ENCODE measurements at regions not wholly inside any gene's neighbourhood (a gene's known extent, or its start where the extent isn't known, plus 50 kb on each side); places are given as distances from the start of the nearest gene placed in this dataset.

DNA sequence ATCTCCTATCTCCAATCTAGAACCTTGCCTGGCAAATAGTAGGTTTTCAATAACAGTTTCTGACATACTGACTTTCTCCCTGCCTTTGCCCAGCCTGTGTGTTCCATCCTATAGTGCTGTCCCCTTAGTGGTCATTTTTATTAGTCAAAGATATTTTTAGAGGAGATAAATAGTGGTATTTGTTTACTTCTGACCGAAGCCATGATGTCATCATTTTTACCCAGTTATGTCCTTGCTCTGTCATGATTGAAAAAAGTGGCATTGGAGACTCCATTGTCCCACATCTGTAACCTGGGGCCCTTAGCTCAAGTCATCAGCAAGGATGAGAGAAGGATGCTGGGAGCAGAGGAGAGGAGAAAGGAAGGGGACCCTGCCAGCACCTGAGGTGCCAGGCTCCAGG, 80.6 kb upstream of the ATP2B2 start:
- no peak for DNase-seq

DNA sequence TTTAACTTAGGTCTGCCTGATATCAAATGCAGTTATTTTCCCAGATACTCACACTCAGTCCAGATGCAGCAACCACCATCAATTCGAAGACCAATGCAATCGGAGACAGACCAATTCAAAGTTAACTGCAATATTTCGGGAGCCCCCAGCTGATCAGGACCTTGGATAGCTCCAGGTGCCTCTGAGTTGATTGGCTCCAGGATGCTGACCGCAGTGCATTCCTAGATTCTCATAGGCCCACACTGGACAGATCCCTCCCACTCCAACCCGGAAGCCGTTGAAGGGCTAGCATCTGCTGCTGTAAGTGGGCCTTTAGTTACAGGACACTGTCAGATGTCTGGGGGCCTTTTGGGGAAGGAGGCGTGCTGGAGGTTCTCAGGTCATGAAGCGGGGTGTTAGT, 89.5 kb upstream of the ATP2B2 start:
- peak; percentile 23 to 28 for DNase-seq

DNA sequence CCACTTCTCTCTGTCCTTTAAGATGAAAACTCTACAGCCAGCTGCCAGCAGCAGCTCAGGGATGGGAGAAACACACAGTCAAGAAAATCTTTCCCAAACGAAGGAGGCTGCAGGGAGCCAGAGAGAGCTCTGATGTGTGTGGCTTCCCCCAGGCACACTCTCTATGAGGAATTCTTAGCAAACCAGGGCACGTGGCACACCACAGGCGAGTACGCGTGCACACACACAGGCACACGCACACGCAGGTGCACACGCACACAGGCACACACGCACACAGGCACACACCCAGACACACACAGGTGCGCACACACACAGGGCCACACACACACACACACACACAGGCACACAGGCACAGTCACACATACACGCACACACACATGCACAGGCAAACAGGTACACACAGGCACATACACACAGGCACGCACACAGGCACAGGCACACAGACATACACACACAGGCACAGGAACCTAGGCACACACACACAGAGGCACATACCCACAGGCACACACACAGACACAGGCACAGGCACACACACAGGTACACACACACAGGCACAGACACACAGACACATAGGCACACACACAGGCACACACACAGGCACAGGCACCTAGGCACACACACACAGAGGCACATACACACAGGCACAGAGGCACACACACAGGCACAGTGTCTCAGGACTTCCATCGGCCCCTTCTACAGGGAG, 91.5 kb upstream of the ATP2B2 start:
- no peak for DNase-seq

DNA sequence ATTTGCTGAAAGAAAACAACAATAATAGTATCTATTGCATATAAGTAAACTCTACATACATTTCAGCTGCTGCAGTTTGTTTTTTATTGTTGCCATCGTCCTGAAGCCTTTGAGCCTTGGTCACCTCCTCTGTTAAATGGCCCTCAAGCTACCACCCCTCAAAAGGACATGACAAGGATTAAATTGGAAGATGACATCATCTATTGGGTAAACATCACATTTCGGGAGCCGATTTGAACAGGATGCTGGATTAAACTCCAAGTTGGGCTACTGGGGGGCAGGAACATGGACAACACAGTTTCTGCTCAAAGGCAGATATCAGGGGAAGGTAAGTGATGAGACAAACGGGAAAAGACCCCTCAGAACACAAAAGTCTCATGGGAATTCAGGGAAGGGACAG, 92.3 kb upstream of the ATP2B2 start:
- DNase-seq = no peak

DNA sequence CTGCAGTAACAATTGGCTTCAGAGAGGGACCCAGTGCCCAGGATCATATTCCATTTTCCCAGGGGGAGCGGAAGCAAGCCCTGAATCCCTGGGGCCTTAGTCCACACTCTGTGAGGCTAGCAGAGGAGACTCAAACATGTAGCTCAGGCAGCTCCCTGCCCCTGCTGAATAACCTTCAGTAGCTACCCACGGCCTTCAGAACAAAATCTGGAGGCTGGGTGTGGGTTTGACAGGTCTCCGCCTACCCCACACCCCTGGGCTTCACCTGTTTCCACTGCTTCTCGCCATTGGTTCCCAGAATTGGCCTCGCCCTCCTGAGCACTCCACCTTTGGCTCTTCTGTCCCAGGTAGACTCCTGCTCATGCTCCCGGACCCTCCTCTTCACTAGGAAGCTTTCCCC, 93.6 kb upstream of the ATP2B2 start:
- no peak for DNase-seq

DNA sequence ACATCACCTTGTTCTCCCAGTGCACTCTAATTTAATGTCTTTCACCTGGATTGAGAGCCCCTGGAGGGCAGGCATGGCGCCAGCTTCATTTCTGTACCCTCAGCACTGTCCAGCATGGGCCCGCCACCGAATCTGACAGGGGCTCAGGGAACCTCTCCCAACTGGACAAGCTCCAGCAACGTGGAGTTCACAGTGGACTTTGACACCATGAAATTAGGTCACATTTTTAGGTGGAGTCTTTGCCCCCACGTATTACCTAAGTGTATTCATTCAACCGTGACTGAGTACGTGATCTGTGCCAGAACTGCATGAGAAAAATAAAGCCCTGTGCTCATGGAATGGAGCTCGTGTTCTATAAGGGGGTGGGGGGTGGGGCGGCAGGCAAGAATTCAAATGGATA, 94.1 kb upstream of the ATP2B2 start:
- no peak for DNase-seq

DNA sequence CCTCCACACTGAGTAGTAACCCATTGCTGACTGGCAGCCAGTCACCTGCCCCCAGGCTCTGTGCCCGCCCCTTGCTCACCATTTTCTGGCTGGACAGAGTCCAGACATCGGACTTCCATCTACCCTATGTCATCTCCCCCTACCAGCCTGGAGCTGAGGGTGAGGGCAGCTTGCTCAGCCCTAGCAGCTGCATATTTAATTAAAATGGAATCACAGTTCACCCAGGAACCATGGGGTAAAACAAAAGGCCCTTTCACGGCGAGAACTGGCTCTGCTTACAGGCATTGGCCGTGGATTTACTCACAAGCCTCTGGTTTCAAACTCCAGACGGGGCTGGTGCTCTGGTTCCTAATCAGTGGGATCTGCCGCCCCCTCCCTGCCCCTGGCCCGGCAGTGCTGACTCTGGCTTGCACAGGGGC, 94.9 kb upstream of the ATP2B2 start:
- no peak for DNase-seq

DNA sequence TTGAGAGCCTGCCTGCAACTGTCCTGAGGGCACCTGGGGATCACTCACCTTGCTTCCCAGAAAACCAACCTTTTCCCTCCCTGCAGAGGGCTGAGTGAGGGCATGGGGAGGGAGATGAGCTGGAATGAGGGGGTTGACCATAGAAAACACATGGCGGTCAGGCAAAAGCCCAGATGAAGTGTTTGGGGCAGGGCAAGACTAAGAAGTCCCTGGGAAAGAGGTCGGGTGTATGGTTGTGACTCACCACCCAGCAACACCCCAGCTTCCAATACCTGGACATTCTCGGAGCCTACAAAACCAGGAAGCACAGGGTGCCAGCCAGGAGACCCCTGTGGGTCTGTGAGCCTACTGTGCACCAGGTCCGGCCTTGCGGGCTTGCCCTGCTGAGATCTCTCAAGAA, 95.3 kb upstream of the ATP2B2 start:
- DNase-seq = no peak

DNA sequence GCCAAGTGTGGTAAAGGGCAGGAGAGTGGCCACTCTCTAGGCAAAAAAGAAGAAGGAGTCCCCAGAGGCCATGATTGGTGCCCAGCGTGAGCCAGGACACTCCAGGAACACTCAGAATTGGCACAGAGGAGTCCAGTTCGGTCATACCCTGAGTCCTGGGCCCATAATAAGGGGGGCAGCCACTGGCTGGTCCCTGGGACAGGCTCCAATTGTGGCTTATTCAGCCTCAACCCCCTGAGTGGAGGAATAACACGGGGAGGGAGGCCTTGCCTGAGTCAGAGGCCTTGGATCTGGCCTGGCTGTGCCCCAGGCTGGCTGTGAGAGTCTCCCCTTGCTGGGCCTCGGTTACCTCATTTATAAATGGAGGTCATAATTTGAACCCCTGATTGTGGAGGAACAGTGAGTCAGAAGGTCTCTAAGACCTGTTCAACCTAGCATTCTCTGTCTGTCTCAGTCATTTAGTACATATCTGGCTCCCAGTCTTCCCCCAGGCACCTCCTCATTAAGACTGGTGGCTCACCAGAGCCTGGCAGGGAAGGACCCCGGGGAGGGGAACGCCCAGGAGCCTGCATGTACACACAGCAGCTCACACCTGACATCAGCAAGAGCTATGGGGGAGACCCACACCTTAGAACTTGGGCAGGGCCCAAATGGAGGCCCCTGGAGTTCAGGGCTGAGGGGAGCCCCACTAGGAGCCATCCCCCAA, 95.9 kb upstream of the ATP2B2 start:
- no peak for DNase-seq

DNA sequence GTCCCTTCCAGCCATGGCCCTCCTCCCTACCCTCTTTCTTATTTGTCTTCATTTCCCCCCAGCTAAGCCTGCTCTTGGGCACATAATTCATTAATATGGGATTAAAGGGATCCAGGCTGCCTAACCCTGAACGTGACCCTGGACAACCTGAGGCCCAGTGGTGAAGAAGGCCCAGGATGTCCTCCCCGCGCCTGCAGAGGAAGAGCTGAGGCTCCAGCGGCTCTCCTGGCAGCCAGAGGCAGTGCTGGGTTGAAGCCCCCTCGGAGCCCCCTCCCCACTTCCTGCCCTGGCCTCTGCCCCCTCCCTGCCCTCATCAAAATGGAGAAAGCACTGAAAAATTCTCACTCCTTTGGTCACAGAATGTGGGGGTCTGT, 96.5 kb upstream of the ATP2B2 start:
- DNase-seq = no peak

DNA sequence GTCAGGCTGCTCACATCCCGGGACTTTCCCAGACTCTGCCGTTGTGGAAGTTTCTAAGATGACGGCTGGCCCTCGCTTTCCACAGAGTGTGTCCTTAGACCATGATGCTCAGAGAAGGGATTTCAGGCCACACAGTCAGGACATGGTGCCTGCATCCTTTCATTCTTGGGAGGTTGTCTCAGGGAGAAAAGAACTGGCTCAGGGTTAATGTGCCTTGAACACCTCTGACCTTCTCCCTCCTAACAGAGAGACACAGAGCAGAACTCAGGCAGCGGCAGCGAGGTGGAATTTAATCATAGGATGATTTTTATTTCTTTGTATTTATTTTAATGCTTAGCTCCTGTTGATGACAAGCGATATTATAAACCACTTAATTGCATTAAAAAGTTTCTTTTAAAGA, 96.9 kb upstream of the ATP2B2 start:
- no peak for DNase-seq

DNA sequence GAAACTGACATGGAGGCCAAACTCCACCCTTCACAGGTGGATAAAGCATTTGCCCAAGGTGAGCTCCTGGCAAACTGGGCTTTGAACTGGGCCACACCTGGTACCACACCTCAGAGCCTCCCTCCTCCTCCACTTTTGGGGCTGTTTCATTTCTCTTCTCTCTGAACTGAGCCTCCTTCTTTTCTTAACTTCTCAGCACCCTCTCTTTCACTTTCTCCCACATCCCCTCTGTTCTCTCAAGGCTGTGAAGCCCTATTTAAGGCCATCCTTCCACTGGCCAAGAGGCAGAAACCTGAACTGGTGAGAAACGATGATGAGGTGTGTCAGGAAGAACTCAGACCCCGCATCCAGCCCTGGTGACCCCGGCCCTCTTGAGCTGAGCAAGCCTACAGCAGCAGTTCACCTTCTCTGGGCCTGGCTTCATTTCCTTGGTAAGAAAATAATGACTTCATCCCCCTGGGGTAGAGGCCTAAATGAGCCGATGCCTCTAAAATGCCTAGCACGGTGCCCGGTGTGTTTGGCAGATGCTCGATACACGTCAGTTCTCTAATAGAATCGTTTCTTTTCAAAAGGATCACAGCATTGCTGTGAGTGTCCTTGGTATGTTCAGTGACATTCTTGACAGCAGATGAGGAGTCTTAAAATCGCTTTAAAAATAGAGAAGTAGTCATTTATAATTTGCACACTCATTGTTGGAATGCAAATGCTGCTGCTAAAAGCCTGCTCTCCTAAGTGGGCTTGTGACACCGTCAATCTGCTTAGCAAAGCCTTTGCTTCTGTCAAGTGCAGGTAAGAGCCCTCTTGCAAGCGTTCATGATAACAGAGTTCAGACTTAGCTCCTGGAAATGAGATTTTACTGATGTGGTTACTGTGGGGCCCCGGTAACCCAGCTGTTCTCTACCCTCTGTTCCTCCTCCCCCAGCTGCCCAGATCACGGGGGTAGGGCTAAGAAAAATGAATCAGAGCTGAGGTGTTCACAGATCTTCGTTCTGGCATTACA, 97.7 kb upstream of the ATP2B2 start:
- DNase-seq = peak; percentile 62 to 72

DNA sequence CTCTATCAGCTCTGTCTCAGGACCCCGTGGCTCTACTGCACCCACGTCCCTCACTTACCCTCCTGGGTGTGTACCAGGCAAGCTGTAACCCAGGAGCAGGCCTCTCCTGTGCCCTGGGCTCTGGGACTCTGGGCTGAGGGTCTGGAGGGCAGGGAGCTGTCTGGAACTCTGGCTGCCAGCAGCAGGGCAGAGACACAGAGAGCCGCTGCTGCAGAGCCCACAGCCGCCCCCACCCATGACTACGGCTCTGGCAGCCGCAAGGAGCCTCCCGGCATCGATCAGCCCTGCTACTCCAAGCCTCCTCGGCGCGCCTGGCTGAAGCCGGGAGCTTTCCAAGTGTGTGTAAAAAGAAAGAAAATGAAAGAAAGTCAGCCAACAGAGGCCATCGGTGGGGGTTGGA, 103.7 kb upstream of the ATP2B2 start:
- no peak for DNase-seq

DNA sequence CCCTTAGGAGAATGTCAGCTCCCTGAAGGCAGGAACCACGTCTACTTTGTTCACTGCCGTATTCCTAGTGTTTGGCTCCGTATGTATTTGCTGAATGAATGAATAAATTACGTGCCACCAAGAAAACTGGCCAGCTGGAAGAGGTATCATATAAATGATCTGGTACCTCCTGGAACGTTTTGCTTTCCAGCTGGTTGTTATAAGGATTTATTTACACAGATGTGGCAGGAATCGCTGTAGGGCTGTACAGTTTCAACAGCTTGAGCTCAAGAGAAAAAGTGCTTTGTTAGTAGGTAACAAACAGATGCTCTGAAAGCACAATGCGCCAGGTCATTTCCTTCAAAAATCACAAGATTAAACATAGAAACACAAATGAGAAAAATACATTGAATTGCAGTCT, 108.8 kb upstream of the ATP2B2 start:
- no peak for DNase-seq

DNA sequence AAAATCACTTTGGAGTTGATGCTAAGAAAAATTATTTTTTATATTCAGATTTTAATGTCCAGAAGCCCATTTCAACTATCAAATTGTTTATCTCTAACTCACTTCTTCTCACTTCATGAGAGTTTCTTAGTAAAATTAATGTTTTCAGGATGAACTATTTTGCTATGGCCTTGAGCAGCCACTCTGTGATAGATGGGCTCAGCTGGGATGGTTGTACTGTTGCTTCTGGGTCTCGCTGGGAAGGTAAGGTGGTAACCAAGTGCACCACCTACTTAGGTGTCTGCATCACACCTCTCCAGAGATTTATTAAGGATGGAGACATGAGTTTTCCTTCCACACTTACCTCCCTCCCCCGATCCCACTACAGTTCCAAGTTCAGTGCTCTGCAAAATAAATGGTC, 110.3 kb upstream of the ATP2B2 start:
- DNase-seq = no peak

DNA sequence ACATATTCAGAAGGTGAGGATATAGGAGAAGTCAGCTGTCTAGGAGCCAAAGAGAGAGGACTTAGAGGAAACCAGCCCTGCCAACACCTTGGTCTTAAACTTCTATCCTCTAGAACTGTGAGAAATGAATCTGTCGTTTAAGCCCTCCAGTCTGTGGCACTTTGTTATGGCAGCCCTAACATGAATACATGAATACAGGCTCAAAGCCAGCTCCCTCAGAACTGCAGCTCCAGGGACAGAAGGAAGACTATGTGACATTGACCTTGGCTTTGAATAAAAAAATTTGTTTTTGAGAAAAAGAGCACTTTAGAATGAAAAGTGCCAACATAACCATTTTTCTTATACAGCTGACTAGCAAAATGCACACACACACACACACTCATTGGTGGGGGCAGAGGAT, 110.9 kb upstream of the ATP2B2 start:
- DNase-seq = no peak

DNA sequence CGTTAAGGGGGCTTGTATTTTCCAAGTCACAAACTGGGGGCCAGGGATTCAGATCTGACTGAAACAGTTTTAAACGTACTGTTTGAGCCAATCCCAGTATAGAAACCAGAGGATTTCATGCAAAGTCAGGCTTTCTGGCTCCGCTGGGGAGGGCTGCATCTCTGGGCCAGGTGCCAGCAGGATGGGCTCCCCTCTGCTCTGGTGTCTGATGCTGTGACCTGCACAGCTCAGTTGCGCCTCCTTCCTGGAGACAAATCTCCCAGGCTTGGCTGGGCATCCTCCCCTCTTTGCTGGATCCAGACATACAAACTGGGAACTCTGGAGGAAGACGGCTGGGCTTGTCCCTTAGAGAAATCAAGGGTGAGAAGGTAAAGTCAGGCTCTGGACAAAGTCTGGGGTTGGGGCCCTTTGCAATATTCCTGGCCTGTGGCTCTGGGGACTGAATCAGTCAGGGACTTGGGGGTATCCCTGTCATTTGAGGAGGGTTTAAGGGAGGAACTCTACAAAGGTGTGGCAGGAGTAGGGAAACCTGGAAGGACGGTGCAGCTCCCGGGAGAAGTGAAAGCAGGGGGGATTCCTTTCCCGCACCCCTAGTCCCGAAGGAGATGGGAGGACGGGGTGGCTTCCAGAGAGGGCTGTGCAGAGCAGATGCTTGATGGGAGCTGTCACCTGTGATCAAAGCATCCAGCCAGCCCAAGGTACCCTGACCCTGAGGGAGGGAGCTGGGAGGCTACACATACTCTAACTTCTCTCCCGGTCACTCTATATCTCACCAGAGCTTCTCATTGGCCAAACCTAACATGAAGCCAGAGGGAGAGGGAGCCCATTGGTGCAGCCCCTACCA, 114.8 kb upstream of the ATP2B2 start:
- DNase-seq = no peak

DNA sequence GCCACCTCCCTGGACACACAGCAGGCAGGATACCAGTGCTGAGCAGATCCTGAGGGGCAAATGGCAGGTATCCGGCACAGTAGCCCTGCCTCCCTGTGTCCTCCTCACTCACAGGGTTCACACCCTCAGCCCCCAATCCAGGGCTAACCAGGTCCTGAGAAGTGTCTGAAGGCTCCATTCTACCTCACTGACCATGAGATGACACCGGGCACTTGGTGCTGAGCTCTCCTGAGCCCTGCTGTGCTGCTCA, 115.4 kb upstream of the ATP2B2 start:
- DNase-seq = no peak

DNA sequence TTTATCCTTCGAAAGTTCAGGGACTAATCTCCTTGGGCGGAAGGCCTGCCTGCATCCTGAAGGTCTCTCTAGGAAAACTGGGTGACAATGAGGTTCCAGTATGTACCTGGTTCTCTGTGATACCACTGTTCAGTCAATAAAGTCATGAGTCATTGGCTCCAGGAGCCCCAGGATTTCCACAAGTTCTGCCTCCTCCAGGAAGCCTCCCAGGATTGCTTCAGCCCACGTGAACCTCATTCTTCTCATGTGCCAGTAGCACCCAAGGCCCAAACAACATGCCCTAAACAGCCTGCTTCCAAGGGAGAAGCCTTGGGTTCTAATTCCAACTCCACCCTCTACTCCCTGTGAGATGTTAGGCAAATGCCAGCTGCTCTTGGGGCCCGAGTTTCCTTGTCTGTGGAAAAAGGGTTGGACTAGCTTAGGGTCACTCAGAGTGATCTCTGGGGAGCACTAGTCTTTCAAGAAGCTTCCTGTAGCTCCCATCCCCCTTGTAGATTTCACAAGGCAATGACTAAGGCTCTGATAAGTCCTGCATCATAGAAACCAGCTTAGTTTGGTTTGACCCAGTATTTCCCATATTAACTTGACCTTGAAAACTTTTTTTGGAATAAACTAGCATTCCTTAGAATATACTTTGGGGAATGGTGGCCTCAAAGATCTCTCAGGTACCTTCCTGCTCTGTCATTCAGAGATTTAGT, 118.3 kb upstream of the ATP2B2 start:
- DNase-seq = no peak

DNA sequence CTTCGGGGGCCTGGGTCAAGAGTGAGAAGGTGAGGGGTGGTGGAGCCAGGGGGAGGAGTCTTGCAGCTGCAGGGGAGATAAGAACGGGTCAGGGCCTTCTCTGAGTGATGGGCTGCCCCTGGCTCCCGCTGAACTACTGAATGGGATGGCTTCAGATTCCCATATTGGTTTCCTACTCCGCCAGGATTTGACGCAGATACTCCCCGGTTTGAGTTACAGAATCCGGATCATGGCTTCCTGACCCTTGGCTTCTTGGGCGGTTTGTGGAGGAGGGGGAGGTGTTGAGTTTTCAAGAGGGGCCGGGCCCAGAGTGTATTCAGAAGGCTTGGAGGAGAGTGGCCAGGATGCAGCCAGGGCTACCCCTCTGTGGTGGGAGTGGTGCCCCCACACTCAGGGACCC, 119.9 kb upstream of the ATP2B2 start:
- DNase-seq = no peak

DNA sequence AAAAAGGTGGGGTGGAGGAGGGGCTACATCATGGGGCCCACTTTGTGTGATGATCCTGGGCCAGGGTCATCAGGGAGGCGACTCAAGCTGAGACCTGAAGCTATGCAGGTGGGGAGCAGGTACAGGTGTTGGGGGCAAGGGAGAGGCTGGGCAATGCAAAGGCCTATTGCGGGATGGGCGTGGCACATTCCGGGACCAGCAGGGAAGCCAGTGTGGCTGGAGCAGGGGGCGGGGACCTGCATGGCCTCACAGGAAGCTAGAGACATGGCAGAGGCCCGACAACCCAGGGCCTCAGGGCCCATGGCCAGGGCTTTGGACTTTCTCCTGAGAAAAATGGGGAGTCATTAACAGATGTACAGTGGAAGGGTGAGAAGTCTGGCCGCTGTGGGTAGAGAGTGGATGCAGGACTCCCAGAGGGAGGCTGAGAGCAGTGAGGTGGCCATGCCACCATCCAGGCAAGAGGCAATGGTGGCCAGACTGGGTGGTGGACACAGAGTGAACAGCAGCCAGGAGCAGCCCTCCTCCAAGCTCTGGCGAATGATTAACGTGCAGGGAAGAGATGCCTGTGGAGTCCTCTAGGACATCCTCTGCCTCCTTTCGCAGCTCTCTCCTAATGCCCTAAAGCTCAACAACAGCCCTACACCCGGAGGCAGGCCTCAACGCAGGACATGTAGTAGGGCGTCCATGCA, 122.6 kb upstream of the ATP2B2 start:
- DNase-seq = no peak

All from CD4-positive, alpha-beta T cell treated with Interleukin-4 for 1 hour (primary cell).